Natural killer cell treated with Interleukin-12 subunit alpha and Interleukin-12 subunit beta and Interleukin-15 and Interleukin-18, amount 100 ng/mL, for 72 hours (primary cell): ENCODE measurements at regions not wholly inside any gene's neighbourhood (a gene's known extent, or its start where the extent isn't known, plus 50 kb on each side); places are given as distances from the start of the nearest gene placed in this dataset.

Source experiments
- ATAC-seq, 2 donors: fragments of 150-1000 bp; cut with Tn5 transposase in 1 of 2; sonication (Bioruptor Pico), chemical (Tn5 transposase) in 1 of 2; 2 replicates each; pipeline ENCODE4 v1.10.0; 2021
- DNase-seq: peaks from one replicate; pipeline ENCODE4 v3.0.0; 2022; ENCODE audit warnings: low spot score
- H3K27ac Mint-ChIP-seq, 2 donors: 1 replicate in 1 of 2; 2 replicates in 1 of 2; pipeline ENCODE4 v1.8.0; 2022; ENCODE audit warnings: mixed read lengths in 2 of 2, mild to moderate bottlenecking in 1 of 2, moderate library complexity in 1 of 2
- H3K27me3 Mint-ChIP-seq, 2 donors: 1 replicate in 1 of 2; 2 replicates in 1 of 2; pipeline ENCODE4 v1.8.0; 2022; ENCODE audit warnings: mixed read lengths in 2 of 2
- H3K36me3 Mint-ChIP-seq: one replicate; pipeline ENCODE4 v1.8.0; 2022; ENCODE audit warnings: mixed read lengths
- H3K4me1 Mint-ChIP-seq, 2 donors: 1 replicate in 1 of 2; 2 replicates in 1 of 2; pipeline ENCODE4 v1.8.0; 2022; ENCODE audit warnings: low read depth in 2 of 2, mixed read lengths in 2 of 2, mild to moderate bottlenecking in 1 of 2
- H3K4me3 Mint-ChIP-seq: one replicate; pipeline ENCODE4 v1.8.0; 2022; ENCODE audit warnings: mixed read lengths
- H3K9me3 Mint-ChIP-seq: 2 replicates; pipeline ENCODE4 v1.8.0; 2022; ENCODE audit warnings: mixed read lengths

DNA sequence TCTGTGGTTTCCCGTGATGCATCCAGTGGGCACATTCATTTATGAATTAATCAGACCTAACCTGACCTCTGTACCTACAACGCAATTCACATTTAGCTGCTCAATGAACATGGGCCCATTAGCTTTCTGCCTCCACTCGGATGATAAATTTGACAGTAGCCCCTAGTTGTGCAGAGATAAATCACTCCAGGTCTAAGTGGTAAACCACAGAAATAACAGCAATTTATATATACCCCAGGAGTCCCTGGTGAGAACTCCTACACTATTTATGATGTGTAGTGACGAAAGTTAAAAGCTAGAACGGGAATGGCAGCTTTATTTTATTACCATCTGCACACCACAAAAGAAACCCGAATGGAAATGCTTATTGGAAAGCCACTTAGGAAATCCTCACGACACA, 371.5 kb downstream of the HAPSTR1 start:
- Mint-ChIP-seq H3K9me3 (peaks cover 2% of the 10 kb centered on the region), H3K27me3 (peaks cover 0 to 8% of the 10 kb centered on the region in 2 donors), H3K4me3 (no peak overlapping the region), H3K27ac (no peak overlapping the region), H3K36me3 (no peaks in the 10 kb centered on the region), H3K4me1 (no peaks in the 10 kb centered on the region)
- no peak for ATAC-seq
- DNase-seq, result no peak

DNA sequence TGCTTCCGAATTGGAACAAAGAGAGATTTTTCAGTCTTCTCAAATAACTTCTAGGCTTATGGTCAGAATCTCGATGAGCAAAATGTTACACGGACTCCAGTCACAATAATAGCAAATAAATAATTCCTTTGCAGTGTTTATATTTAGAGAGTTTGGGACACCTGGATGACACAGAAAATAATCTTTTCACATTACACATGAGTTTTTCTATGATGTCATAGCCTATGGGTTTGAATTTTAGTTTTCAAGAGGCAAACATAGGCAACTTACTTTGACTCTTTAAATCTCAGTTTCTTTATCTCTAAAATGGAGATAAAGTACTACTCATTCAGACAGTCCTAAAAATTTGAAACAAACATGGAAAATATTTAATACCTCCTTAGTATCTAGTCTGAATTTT, 372.0 kb downstream of the HAPSTR1 start:
- no peak for ATAC-seq
- H3K36me3 Mint-ChIP-seq, result no peaks in the 10 kb centered on the region
- H3K4me1 Mint-ChIP-seq, result no peaks in the 10 kb centered on the region
- H3K9me3 Mint-ChIP-seq, result peaks cover 2% of the 10 kb centered on the region
- peaks cover 0 to 8% of the 10 kb centered on the region in 2 donors for H3K27me3 Mint-ChIP-seq
- no peak overlapping the region for H3K4me3 Mint-ChIP-seq
- no peak for DNase-seq
- H3K27ac Mint-ChIP-seq, result no peak overlapping the region

DNA sequence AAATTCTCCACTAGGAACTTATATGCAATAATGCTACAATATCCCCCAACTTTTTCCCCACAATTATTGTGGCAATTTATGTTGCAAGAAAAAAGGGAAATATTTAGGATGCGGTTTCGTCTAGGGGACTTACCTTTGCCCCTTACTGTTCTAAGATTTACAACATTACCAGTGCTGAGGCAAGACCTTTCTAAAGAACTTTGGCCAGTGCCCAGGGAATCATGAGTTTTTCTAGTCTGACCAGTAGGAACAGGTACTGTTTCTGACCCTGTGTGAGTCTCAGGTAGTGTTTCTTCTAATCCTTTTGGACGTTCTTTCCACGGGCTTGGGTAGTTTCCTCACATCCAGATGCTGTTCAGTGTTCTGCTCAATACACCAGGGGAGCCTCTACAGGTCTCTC, 373.7 kb downstream of the HAPSTR1 start:
- no peak for DNase-seq
- peaks cover 0 to 8% of the 10 kb centered on the region in 2 donors for H3K27me3 Mint-ChIP-seq

DNA sequence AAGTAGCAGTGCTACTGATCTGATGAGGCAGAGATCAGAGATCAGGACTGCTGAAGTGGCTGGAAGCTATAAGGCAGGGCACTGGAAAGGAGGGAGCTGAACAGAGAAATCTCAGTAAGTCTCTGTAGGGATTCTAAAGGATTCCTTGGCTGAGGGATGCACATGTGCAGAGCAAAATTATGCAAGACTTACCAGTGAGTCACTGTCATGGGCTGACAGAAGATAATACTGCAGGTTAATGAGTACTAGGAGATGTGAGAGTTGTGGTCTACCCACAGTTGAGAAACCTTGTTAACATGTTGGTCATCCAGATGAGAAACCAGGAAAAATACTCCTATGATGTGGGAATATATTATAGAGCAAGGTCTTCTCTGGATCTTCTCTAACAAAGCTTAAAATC, 378.1 kb downstream of the HAPSTR1 start:
- no peak overlapping the region for H3K27ac Mint-ChIP-seq
- H3K27me3 Mint-ChIP-seq, result peaks cover 0 to 7% of the 10 kb centered on the region in 2 donors
- peaks cover 3% of the 10 kb centered on the region for H3K9me3 Mint-ChIP-seq
- ATAC-seq, result no peak
- no peak overlapping the region for H3K4me3 Mint-ChIP-seq
- DNase-seq, result no peak
- H3K4me1 Mint-ChIP-seq, result no peaks in the 10 kb centered on the region
- H3K36me3 Mint-ChIP-seq, result no peaks in the 10 kb centered on the region

More for the DNA sequence above, 373.7 kb downstream of the HAPSTR1 start:
- Mint-ChIP-seq H3K36me3 (no peaks in the 10 kb centered on the region), H3K4me1 (no peaks in the 10 kb centered on the region), H3K4me3 (no peak overlapping the region), H3K9me3 (peaks cover 3% of the 10 kb centered on the region), H3K27ac (no peak overlapping the region)
- no peak for ATAC-seq

DNA sequence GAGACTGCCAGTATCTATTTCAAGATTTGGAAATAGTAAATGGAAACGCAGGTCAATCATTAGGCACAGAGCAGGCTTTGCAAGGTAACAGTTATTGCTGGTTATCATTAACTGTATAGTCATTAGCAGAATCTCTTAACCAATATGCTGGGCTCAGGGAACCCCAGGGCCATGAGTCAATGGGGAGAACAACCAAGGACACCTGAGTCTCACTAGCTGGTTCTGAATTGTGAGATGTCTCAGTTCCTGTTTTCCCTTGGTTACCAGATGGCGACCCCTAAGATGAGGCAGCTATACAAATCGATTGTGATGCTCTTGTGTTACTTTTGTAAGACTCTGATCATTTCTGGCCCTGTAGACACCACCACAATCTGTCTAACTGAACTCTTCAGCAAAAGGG, 385.3 kb downstream of the HAPSTR1 start:
- Mint-ChIP-seq H3K9me3 (no peaks in the 10 kb centered on the region), H3K4me3 (no peak overlapping the region), H3K27ac (no peak overlapping the region), H3K27me3 (peaks cover 4 to 7% of the 10 kb centered on the region in 2 donors), H3K4me1 (no peaks in the 10 kb centered on the region), H3K36me3 (no peaks in the 10 kb centered on the region)
- DNase-seq, result no peak
- ATAC-seq, result no peak

DNA sequence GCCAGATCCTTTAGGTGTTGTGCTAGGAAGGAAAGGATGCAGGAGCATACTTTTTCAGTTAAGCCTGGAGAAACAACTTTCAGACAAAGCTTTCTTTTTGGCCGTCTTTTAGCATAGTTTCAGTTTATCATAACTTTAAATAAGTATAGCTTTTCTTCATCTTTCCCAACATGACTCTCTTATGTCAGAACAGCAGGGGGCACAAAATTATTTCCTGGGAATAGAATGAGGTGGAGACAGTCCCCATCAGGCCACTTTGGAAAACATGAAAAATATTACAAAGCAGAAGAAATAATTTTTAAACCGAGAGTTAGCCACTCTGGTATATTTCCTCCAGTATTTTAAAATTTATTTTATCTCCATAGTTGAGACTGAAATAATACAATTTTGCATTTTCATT, 387.6 kb downstream of the HAPSTR1 start:
- no peak for ATAC-seq
- DNase-seq, result no peak
- H3K4me3 Mint-ChIP-seq, result no peak overlapping the region
- no peaks in the 10 kb centered on the region for H3K4me1 Mint-ChIP-seq
- no peaks in the 10 kb centered on the region for H3K9me3 Mint-ChIP-seq
- H3K36me3 Mint-ChIP-seq, result no peaks in the 10 kb centered on the region
- no peak overlapping the region for H3K27ac Mint-ChIP-seq
- peaks cover 2 to 7% of the 10 kb centered on the region in 2 donors for H3K27me3 Mint-ChIP-seq

DNA sequence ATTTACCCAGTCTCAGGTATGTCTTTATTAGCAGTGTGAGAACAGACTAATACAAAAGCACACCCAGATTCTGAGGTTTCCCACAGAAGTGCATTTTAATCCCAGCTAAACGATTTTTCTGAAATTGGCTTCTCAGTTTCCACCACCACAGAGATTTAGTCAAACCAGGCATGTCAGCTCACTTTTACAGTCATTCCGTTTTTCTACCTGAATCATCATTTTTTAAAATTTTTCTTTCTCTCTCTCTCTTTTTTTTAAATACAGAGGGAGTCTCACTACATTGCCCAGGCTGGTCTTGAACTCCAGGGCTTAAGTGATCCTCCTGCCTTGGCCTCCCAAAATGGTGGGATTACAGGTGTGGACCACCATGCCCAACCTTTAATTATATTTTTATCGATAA, 389.1 kb downstream of the HAPSTR1 start:
- Mint-ChIP-seq H3K9me3 (no peaks in the 10 kb centered on the region), H3K4me3 (no peak overlapping the region), H3K27me3 (peaks cover 0 to 4% of the 10 kb centered on the region in 2 donors), H3K36me3 (no peaks in the 10 kb centered on the region), H3K27ac (no peak overlapping the region), H3K4me1 (no peaks in the 10 kb centered on the region)
- ATAC-seq, result no peak
- no peak for DNase-seq

DNA sequence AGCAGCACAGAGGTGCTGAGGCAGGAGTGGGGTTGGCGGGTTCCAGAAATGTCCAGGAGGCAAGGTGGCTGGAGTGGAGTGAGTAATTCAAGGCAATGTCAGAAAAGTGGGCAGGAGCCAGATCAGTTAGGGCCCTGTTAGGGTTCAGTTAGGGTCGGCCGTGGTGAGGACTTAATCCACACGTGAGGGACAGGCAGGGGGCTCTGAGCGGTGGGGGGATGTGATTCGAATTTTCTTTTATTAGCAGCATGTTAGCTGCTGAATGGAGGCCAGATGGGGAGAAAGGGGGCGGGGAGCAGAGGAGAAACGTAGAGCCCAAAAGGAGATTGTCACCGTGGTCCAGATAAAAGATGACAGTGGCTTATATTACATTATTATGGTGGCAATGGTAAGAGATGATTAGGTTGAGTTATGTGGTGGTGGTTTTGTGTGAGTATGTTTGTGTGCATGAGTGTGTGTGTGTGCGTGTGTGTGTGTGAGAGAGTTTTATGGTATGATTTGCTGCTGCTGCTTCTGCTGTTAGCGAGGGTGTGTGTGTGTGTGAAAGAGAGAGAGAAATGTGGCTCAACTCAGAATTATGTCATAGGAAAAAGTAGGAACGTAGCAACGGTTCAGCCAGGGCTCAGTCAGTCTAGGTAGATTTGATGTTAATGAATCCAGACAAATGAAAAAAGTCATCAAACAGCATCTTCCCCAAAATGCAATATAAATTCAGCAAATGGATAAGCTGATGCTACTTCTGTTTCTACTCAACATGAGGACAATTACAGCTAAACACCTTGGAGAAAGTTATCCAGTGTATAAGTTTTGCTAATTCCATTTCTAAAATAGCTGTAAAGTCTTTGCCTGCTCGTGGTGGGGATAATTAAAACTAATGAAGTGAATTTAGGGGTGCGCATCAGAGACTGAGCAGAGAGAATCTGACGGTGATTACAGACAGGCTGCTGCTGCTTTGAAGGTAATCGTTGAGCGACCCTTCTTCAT, 390.6 kb downstream of the HAPSTR1 start:
- no peak for DNase-seq
- ATAC-seq, result no peak
- no peak overlapping the region for H3K27ac Mint-ChIP-seq
- H3K9me3 Mint-ChIP-seq, result no peaks in the 10 kb centered on the region
- no peaks in the 10 kb centered on the region for H3K36me3 Mint-ChIP-seq
- no peak overlapping the region for H3K4me3 Mint-ChIP-seq
- H3K27me3 Mint-ChIP-seq, result peaks cover 0 to 4% of the 10 kb centered on the region in 2 donors
- no peaks in the 10 kb centered on the region for H3K4me1 Mint-ChIP-seq

DNA sequence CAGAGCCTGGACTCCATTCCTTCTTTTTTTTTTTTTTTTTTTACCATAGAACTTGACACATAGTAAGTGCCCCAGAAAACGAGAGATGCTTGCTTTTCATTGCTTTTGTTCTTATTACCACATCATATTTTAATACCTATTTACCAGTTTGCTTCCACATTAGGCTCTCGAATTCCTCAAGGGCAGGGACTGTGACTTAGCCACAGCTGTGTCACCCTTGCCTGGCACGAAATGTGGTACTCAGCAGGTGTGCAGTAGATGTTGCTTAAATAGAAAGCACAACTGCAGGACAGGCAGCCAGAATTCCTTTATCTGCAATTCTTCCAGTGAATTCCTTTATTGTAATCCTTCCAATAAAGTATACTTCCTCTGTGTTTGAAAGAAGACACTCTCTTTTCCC, 393.0 kb downstream of the HAPSTR1 start:
- Mint-ChIP-seq H3K9me3 (no peaks in the 10 kb centered on the region), H3K27me3 (peaks cover 0 to 4% of the 10 kb centered on the region in 2 donors), H3K27ac (no peak overlapping the region), H3K4me3 (no peak overlapping the region), H3K36me3 (no peaks in the 10 kb centered on the region), H3K4me1 (no peaks in the 10 kb centered on the region)
- no peak for DNase-seq
- ATAC-seq, result no peak

DNA sequence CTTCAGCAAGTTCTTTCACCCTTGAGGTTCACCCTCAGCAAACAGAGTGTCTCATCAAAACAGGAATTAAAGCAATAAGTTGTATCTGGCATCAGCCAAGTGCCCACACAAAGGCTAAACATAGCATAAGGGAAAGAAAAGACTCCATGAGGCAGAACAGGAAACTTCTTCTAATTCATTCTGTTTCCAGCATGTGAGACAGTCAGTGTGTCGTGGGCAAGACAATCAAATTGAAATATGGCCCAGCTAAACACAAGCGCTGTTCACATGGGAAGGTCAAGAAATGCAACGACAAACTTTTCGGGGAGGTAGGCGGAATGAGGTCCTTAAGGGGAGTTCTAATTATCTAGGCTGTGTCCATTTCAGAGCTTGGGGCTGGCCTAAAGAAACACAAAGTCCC, 393.4 kb downstream of the HAPSTR1 start:
- Mint-ChIP-seq H3K27me3 (peaks cover 0 to 4% of the 10 kb centered on the region in 2 donors), H3K9me3 (no peaks in the 10 kb centered on the region), H3K36me3 (no peaks in the 10 kb centered on the region), H3K4me3 (no peak overlapping the region), H3K27ac (no peak overlapping the region), H3K4me1 (no peaks in the 10 kb centered on the region)
- no peak for ATAC-seq
- no peak for DNase-seq

DNA sequence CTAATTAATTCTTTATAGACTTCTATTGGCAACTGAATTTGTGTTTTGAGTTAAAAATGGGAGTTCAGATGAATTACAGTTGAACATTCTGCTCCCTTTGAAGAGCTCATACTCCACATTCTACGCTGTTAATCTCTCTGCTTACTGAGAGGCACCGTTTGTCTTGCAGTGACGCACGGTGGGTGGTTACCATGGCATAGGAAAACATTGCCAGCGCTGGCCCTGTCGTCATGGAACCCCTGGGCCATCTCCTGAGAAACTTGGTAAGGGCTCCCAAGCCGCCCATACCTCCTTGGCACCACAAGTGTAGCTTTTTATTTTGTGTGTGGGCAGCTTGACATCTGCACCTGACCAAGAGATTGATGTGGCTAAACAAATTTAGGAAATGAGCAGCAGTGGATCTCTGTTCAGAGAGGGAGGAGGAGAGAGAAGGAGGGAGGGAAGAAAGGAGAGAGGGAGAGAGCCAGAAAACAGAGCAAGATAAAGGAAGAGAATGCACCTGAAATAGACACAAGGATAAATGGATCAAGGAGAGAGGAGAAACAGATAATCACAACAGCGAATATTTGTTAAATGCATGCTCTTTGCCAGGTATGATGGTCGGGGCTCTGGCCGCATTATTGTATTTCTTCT, 398.5 kb downstream of the HAPSTR1 start:
- DNase-seq (no peak), ATAC-seq (no peak)
- no peaks in the 10 kb centered on the region for H3K9me3 Mint-ChIP-seq
- H3K27me3 Mint-ChIP-seq, result peaks cover 0 to under 1% of the 10 kb centered on the region in 2 donors
- H3K4me3 Mint-ChIP-seq, result no peak overlapping the region
- no peaks in the 10 kb centered on the region for H3K4me1 Mint-ChIP-seq
- no peak overlapping the region for H3K27ac Mint-ChIP-seq
- H3K36me3 Mint-ChIP-seq, result no peaks in the 10 kb centered on the region

DNA sequence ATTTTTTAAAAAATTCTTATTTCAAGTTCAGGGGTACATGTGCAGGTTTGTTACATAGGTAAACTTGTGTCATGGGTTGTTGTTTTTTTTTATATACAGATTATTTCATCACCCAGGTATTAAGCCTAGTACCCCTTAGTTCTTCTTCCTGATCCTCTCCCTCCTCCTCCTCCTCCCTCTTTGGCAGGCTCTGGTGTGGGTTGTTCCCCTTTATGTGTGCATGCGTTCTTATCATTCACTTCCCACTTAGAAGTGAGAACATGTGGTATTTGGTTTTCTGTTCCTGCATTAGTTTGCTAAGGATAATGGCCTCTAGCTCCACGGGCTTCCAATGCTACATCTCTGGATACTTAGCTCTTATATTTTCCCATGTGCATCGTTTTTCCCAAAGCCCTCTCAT, 404.4 kb downstream of the HAPSTR1 start:
- peaks cover 1 to 7% of the 10 kb centered on the region in 2 donors for H3K27me3 Mint-ChIP-seq
- no peaks in the 10 kb centered on the region for H3K36me3 Mint-ChIP-seq
- peaks cover 1% of the 10 kb centered on the region for H3K9me3 Mint-ChIP-seq
- ATAC-seq, result no peak
- no peak overlapping the region for H3K4me3 Mint-ChIP-seq
- DNase-seq, result no peak
- H3K4me1 Mint-ChIP-seq, result no peaks in the 10 kb centered on the region
- H3K27ac Mint-ChIP-seq, result no peak overlapping the region

DNA sequence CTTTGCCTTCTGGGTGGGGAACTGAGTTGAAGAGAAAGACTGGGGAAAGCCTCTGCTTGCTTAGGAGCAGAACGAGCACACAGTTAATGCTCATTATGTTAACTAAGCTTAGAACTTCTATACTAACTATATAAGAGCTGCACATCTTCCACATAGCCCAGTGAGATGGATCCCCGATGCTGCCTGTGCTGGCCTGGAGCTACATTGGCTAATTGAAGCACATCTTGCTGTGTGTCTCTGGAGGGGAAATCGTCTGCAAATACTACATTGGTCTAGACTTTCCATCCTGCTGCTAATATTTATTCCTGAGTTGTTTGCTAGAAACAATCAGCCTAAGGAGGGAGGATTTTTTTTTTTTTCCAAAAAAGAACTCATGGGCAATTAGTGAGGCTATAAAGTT, 406.3 kb downstream of the HAPSTR1 start:
- no peaks in the 10 kb centered on the region for H3K4me1 Mint-ChIP-seq
- peaks cover 2 to 23% of the 10 kb centered on the region in 2 donors for H3K27me3 Mint-ChIP-seq
- H3K27ac Mint-ChIP-seq, result no peak overlapping the region
- ATAC-seq, result no peak
- no peak for DNase-seq
- no peak overlapping the region for H3K4me3 Mint-ChIP-seq
- peaks cover 2% of the 10 kb centered on the region for H3K9me3 Mint-ChIP-seq
- H3K36me3 Mint-ChIP-seq, result no peaks in the 10 kb centered on the region

DNA sequence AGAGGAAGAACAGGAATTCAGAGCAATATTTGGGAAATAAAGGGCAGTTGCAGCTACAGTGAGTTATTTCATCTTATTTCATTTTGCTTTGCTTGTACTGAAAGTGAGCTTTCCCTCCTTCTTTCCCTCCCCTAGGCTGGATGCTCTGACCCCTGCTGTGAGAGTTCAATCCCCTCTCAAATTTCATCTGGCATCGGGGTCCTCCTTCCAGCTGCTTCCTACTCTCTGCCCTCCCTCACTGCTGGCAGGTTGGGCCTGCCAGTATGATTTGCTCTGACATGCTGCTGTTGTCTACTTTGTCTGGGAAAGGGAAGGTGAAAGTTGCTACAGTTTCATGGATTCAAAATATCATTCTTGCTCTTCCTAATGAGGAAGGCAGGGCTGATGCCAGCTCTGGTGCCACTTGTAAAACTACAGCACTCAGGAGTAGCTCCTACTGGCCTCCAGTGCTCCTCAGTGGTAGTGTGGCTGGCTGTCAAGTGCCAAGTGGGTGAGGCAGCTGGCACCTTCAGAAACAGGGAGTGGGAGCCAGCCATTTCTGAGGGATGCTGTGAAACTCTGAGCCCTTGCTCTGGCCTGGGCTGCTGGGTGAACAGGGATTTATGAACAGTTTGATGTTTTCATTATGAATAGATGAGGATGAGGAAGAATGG, 408.6 kb downstream of the HAPSTR1 start:
- no peak overlapping the region for H3K4me3 Mint-ChIP-seq
- no peaks in the 10 kb centered on the region for H3K4me1 Mint-ChIP-seq
- no peak overlapping the region for H3K27ac Mint-ChIP-seq
- no peak for ATAC-seq
- peaks cover 2% of the 10 kb centered on the region for H3K9me3 Mint-ChIP-seq
- no peaks in the 10 kb centered on the region for H3K36me3 Mint-ChIP-seq
- no peak for DNase-seq
- peaks cover 2 to 23% of the 10 kb centered on the region in 2 donors for H3K27me3 Mint-ChIP-seq
